HG03066 (cell line): ENCODE measurements at regions not wholly inside any gene's neighbourhood (a gene's known extent, or its start where the extent isn't known, plus 50 kb on each side); places are given as distances from the start of the nearest gene placed in this dataset.

Experiments used
- ATAC-seq: cut with Tn5 transposase; IDR thresholded peaks from one replicate; pipeline ENCODE4 v1.9.1; 2021; ENCODE audit warnings: low read depth; ENCODE audit not compliant: unreplicated experiment

GRCh38 chr1:67558449-67559193, 126.4 kb upstream of the GADD45A start:
- no peak for ATAC-seq

- no peak for ATAC-seq
Measured at GRCh38 chr1:67559222-67559700, 125.7 kb upstream of the GADD45A start.

GRCh38 chr1:67560580-67561255, 124.3 kb upstream of the GADD45A start:
- no peak for ATAC-seq

GRCh38 chr1:67561704-67562113, 123.3 kb upstream of the GADD45A start:
- ATAC-seq: peak; percentile 74

- no peak for ATAC-seq
Measured at GRCh38 chr1:67563684-67564083, 121.3 kb upstream of the GADD45A start.

GRCh38 chr1:67564193-67564592, 120.8 kb upstream of the GADD45A start:
- ATAC-seq: no peak

GRCh38 chr1:67566803-67567377, 118.1 kb upstream of the GADD45A start:
- ATAC-seq: no peak

GRCh38 chr1:67570486-67571143, 114.4 kb upstream of the GADD45A start:
- no peak for ATAC-seq

- ATAC-seq: no peak
Measured at GRCh38 chr1:67571406-67571805, 113.6 kb upstream of the GADD45A start.

- no peak for ATAC-seq
Measured at GRCh38 chr1:67571901-67572593, 113.0 kb upstream of the GADD45A start.

- ATAC-seq: no peak
Measured at GRCh38 chr1:67572594-67573221, 112.3 kb upstream of the GADD45A start.

- ATAC-seq: no peak
Measured at GRCh38 chr1:67573311-67573872, 111.6 kb upstream of the GADD45A start.

- no peak for ATAC-seq
Measured at GRCh38 chr1:67574221-67574620, 110.8 kb upstream of the GADD45A start.

- ATAC-seq: no peak
Measured at GRCh38 chr1:67575861-67576260, 109.1 kb upstream of the GADD45A start.

- ATAC-seq: no peak
Measured at GRCh38 chr1:67576474-67576873, 108.5 kb upstream of the GADD45A start.

GRCh38 chr1:67577646-67578045, 107.4 kb upstream of the GADD45A start:
- ATAC-seq: no peak

GRCh38 chr1:67578397-67579020, 106.5 kb upstream of the GADD45A start:
- no peak for ATAC-seq

- ATAC-seq: no peak
Measured at GRCh38 chr1:67579623-67580394, 105.2 kb upstream of the GADD45A start.
